Upper lobe of left lung (tissue), 6 donors: ENCODE measurements at regions not wholly inside any gene's neighbourhood (a gene's known extent, or its start where the extent isn't known, plus 50 kb on each side); places are given as distances from the start of the nearest gene placed in this dataset.
"Not testable (repeated sequence)": the region's sequence is repeated elsewhere in the genome, so short reads cannot be mapped to it uniquely, and the experiment has no call there.

ENCODE experiments used
- ATAC-seq, 2 donors: fragments of 200-7000 bp; cut with Tn5 transposase; one replicate each; pipeline ENCODE4 v1.9.1; 2022; ENCODE audit warnings: mild to moderate bottlenecking in 2 of 2, moderate library complexity in 2 of 2; ENCODE audit not compliant: low FRiP score in 2 of 2
- DNase-seq, 2 donors: peaks; one replicate each; pipeline ENCODE4 v3.0.0-alpha.2; 2019 to 2020
- H3K27ac ChIP-seq, 4 donors: fragments of 200-600 bp; sonication (generic); one replicate each; pipeline ENCODE4 v1.5.1; 2016 to 2019
- H3K27me3 ChIP-seq, 4 donors: fragments of 200-600 bp; sonication (generic); one replicate each; pipeline ENCODE4 v1.5.1; 2017 to 2019
- H3K36me3 ChIP-seq, 4 donors: fragments of 200-600 bp; sonication (generic); one replicate each; pipeline ENCODE4 v1.5.1; 2016 to 2019
- H3K4me1 ChIP-seq, 4 donors: fragments of 200-600 bp; sonication (generic); one replicate each; pipeline ENCODE4 v1.5.1; 2018 to 2019
- H3K4me3 ChIP-seq, 4 donors: fragments of 200-600 bp; sonication (generic); one replicate each; pipeline ENCODE4 v1.5.1; 2017 to 2019; ENCODE audit warnings: mild to moderate bottlenecking in 2 of 4, moderate library complexity in 1 of 4
- H3K9me3 ChIP-seq, 4 donors: fragments of 200-600 bp; sonication (generic); one replicate each; pipeline ENCODE4 v1.5.1; 2018 to 2019
- CTCF ChIP-seq, 6 experiments: fragments of 450-650 bp in 4 of 6; fragments of 200-600 bp in 2 of 6; sonication (generic) in 2 of 6; IDR thresholded peaks; one replicate each; pipeline ENCODE4 v1.5.1; 2016 to 2019; ENCODE audit warnings: antibody characterized with exemption in 6 of 6
- EP300 ChIP-seq, 4 donors: sonication (generic); formaldehyde crosslinking; IDR thresholded peaks; one replicate each; pipeline ENCODE4 v1.5.1; 2017; ENCODE audit warnings: antibody characterized with exemption in 4 of 4, control low read depth in 2 of 4
- POLR2A ChIP-seq, 4 donors: fragments of 450-650 bp; IDR thresholded peaks; one replicate each; pipeline ENCODE4 v1.5.1; 2016 to 2017; ENCODE audit warnings: antibody characterized with exemption in 4 of 4, mild to moderate bottlenecking in 2 of 4
- POLR2AphosphoS5 ChIP-seq, 2 donors: sonication (generic); formaldehyde crosslinking; IDR thresholded peaks; one replicate each; pipeline ENCODE4 v1.5.1; 2017; ENCODE audit warnings: antibody characterized with exemption in 2 of 2
- WGBS, 2 donors: methylation state at CpG; one replicate each; pipeline ENCODE4 v1.1.5; 2017 to 2018; 5-methylcytosine and 5-hydroxymethylcytosine counted together
- donor health status: DM: no; HTN: no; CAD: no; lungs with moderate emphysema.
- donor health status: DM: no; HTN: yes; CAD: no; lungs with severe emphysema.

- not testable (repeated sequence) for H3K27me3 ChIP-seq, H3K4me1 ChIP-seq, H3K4me3 ChIP-seq, H3K27ac ChIP-seq, DNase-seq, H3K36me3 ChIP-seq, H3K9me3 ChIP-seq
- peak; percentile 19 to 23 for ATAC-seq
- WGBS, 2 donors, result 66 to 75% methylated on average over 6 of the region's 9 CpGs
Observed at GRCh38 chr14:105699706-105700105, 173.3 kb downstream of the TMEM121 start.

DNA sequence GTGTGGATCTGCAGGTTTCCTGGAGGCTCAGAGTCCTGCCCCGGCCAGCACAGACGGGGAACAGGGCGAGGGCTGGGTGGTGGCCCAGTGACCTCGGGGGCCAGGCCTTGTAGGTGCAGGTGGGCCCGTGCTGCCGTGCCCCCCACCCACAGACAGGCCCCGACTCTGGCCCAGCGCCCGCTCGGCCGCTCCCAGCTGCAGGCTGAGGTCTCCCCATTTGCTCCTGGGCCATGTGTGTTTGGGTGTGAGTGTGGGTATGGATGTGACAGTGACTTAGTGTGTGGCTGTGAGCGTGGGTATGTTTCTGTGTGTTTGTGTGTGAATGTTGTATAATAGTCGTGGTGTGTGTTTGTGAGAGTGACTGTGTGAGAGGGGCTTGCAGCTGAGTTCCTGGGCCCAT lies 173.8 kb downstream of the TMEM121 start:
- H3K27me3 ChIP-seq, H3K9me3 ChIP-seq, H3K4me1 ChIP-seq, H3K4me3 ChIP-seq, H3K36me3 ChIP-seq, H3K27ac ChIP-seq: not testable (repeated sequence)
- peak in 1 of 2 donors; percentile 81 for DNase-seq
- peak in 1 of 2 donors; percentile 6 for ATAC-seq
- 80 to 91% methylated on average over 8 to 9 of the region's 13 CpGs for WGBS, 2 donors

- ATAC-seq (no peak), DNase-seq (no peak)
- Histone ChIP-seq H3K9me3 (no peaks in the 10 kb centered on the region), H3K27me3 (no peaks in the 10 kb centered on the region), H3K27ac (no peak overlapping the region), H3K36me3 (no peaks in the 10 kb centered on the region), H3K4me1 (no peaks in the 10 kb centered on the region), H3K4me3 (no peak overlapping the region)
- TF ChIP-seq POLR2A (IDR thresholded peaks at IDR 0.05), result no peak
- TF ChIP-seq POLR2AphosphoS5 (IDR thresholded peaks at IDR 0.05), result no peak
- no peak for TF ChIP-seq CTCF (IDR thresholded peaks at IDR 0.05)
- TF ChIP-seq EP300 (IDR thresholded peaks at IDR 0.05), result no peak
- WGBS, 2 donors, result 71 to 77% methylated on average over 5 to 7 of the region's 7 CpGs
Observed at GRCh38 chr14:105700622-105701288, 174.4 kb downstream of the TMEM121 start.

DNA sequence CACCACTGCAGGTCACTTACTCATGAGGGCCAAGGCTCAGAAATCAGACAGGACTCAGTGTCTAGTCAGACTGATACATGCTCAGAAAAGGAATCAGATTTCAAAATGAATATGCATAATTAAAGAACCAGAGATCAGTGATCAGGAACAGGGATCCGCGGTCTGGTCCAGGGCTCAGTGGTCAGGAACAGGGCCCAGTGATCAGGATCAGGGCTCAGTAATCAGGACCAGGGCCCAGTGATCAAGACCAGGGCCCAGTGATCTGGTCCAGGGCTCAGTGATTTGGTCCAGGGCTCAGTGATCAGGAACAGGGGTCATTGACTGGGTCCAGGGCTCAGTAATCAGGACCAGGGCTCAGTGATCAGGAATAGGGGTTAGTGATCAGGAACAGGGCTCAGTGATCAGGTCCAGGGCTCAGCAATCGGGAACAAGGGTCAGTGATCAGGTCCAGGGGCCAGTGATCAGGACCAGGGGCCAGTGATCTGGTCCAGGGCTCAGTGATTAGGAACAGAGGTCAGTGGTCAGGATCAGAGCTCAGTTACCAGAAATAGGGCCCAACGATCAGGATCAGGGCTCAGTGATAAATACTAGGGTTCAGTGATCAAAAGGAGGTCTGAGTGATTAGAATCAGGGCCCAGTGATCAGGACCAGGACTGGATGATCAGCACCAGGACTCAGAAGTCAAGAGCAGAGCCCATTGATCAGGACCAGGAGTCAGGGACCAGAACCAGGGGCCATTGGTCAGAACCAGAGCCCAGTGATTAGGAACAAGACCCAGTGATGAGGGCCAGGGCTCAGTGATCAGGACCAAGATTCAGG lies 175.3 kb downstream of the TMEM121 start:
- H3K4me1 ChIP-seq, result no peaks in the 10 kb centered on the region
- 52 to 68% methylated on average over 4 of the region's 4 CpGs for WGBS, 2 donors
- no peak for DNase-seq
- no peak overlapping the region for H3K4me3 ChIP-seq
- H3K27ac ChIP-seq, result no peak overlapping the region
- TF ChIP-seq POLR2A (IDR thresholded peaks at IDR 0.05) (no peak), CTCF (IDR thresholded peaks at IDR 0.05) (no peak), EP300 (IDR thresholded peaks at IDR 0.05) (no peak), POLR2AphosphoS5 (IDR thresholded peaks at IDR 0.05) (no peak)
- H3K9me3 ChIP-seq, result no peaks in the 10 kb centered on the region
- no peak for ATAC-seq
- no peaks in the 10 kb centered on the region for H3K27me3 ChIP-seq
- no peaks in the 10 kb centered on the region for H3K36me3 ChIP-seq

GRCh38 chr14:105702275-105702817 lies 176.0 kb downstream of the TMEM121 start:
- no peak overlapping the region for H3K4me3 ChIP-seq
- ATAC-seq (no peak), DNase-seq (no peak)
- 20 to 69% methylated on average over 1 to 2 of the region's 2 CpGs for WGBS, 2 donors
- TF ChIP-seq EP300 (IDR thresholded peaks at IDR 0.05) (no peak), POLR2A (IDR thresholded peaks at IDR 0.05) (no peak), POLR2AphosphoS5 (IDR thresholded peaks at IDR 0.05) (no peak), CTCF (IDR thresholded peaks at IDR 0.05) (no peak)
- H3K36me3 ChIP-seq, result no peaks in the 10 kb centered on the region
- no peaks in the 10 kb centered on the region for H3K4me1 ChIP-seq
- H3K27me3 ChIP-seq, result no peaks in the 10 kb centered on the region
- no peaks in the 10 kb centered on the region for H3K9me3 ChIP-seq
- no peak overlapping the region for H3K27ac ChIP-seq

DNA sequence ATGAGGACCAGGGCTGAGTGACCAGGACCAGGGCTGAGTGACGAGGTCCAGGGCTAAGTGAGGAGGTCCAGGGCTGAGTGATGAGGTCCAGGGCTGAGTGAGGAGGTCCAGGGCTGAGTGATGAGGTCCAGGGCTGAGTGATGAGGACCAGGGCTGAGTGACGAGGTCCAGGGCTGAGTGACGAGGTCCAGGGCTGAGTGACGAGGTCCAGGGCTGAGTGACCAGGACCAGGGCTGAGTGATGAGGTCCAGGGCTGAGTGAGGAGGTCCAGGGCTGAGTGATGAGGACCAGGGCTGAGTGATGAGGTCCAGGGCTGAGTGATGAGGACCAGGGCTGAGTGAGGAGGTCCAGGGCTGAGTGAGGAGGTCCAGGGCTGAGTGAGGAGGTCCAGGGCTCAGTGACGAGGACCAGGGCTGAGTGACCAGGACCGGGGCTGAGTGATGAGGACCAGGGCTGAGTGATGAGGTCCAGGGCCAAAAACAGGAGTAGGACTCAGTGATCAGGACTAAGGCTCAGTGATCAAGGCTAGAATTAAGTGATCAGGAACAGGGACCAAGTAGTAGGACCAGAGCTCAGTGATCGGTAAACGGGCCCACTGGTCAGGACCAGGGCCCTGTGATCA lies 176.8 kb downstream of the TMEM121 start:
- not testable (repeated sequence) for H3K4me3 ChIP-seq, H3K36me3 ChIP-seq, H3K27ac ChIP-seq, ATAC-seq, H3K4me1 ChIP-seq, H3K9me3 ChIP-seq, H3K27me3 ChIP-seq
- WGBS, 2 donors, result 52 to 68% methylated on average over 7 to 8 of the region's 8 CpGs
- DNase-seq, result peak in 1 of 2 donors; percentile 1

DNA sequence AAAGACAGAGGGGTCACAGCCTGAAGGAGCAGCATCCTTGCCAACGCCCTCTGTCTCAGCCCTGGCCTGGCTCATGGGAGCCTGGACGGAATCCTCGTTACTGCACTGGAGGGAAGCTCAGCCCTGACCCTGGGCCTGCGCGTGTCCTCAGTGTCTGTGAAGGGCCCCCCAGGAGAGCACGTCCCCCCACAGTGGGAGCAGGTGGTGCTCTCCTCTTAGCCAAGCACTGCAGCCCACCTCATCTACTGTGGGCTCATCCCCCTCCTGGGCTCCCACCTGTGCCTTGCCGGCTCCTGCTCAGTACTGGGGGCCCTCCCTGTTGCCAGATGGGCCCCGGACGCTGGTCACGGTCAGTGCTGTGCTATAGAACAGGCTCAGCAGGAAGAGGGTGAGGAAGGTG lies 177.7 kb downstream of the TMEM121 start:
- no CpG with 5 or more reads among the region's 10 CpGs for WGBS, 2 donors
- not testable (repeated sequence) for H3K4me3 ChIP-seq, H3K36me3 ChIP-seq, H3K4me1 ChIP-seq, H3K27me3 ChIP-seq, H3K27ac ChIP-seq, ATAC-seq, H3K9me3 ChIP-seq
- peak in 1 of 2 donors; percentile 36 for DNase-seq

DNA sequence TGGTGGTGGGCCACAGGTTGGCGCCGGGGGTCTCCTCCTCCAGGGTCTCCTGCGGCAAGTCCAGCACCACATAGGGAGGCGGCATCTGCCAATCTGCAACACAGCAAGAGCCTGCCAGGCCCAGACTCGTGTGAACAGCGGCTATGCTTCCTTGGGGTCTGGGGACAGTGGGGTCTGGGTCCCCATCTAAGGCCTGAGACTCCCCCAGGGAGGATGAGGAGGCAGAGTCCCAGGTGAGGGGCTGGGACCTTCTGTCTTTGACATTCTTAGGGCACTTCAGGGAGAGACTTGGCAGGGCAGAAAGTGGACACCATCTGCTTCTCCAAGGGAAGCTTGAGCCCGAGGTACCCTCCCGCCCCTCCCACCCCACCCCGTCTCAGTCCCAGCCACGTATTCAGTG lies 178.1 kb downstream of the TMEM121 start:
- not testable (repeated sequence) for H3K4me3 ChIP-seq, H3K27me3 ChIP-seq, H3K36me3 ChIP-seq, DNase-seq, H3K27ac ChIP-seq, H3K9me3 ChIP-seq, ATAC-seq, H3K4me1 ChIP-seq
- WGBS, 2 donors, result 82% methylated on average over 4 of the region's 10 CpGs; no CpG with 5 or more reads in 1 of the 2 donors

DNA sequence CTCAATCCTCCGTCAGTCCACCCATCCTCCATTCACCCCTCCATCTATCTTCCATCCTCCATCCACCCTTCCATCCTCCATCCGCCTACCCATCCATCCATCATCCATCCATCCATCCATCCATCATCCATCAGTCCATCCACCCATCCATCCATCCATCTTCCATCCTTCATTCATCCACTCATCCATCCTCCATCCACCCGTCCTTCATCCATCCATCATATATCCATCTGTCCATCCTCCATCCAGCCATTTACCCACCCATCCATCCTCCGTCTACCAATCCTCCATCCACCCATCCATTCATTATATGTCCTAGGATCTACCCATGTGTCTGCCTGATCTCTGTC lies 179.1 kb downstream of the TMEM121 start:
- ATAC-seq, H3K36me3 ChIP-seq, DNase-seq, H3K4me1 ChIP-seq, H3K4me3 ChIP-seq, H3K27ac ChIP-seq, H3K27me3 ChIP-seq, H3K9me3 ChIP-seq: not testable (repeated sequence)
- 83 to 85% methylated on average over 4 of the region's 4 CpGs for WGBS, 2 donors
